C4-2B (cell line): ENCODE measurements at regions not wholly inside any gene's neighbourhood (a gene's known extent, or its start where the extent isn't known, plus 50 kb on each side); places are given as distances from the start of the nearest gene placed in this dataset.
"Not testable (repeated sequence)": the region's sequence is repeated elsewhere in the genome, so short reads cannot be mapped to it uniquely, and the experiment has no call there.

Experiments used
- ZFX ChIP-seq: fragments of 450-650 bp; IDR thresholded peaks from 2 replicates; pipeline ENCODE4 v1.6.1; 2017
- TF ChIP-seq, protein P1 (sequence below): fragments of 450-650 bp; conservative IDR thresholded peaks from 2 replicates; pipeline ENCODE4 v1.5.1; 2017; ENCODE audit warnings: mild to moderate bottlenecking

DNA sequence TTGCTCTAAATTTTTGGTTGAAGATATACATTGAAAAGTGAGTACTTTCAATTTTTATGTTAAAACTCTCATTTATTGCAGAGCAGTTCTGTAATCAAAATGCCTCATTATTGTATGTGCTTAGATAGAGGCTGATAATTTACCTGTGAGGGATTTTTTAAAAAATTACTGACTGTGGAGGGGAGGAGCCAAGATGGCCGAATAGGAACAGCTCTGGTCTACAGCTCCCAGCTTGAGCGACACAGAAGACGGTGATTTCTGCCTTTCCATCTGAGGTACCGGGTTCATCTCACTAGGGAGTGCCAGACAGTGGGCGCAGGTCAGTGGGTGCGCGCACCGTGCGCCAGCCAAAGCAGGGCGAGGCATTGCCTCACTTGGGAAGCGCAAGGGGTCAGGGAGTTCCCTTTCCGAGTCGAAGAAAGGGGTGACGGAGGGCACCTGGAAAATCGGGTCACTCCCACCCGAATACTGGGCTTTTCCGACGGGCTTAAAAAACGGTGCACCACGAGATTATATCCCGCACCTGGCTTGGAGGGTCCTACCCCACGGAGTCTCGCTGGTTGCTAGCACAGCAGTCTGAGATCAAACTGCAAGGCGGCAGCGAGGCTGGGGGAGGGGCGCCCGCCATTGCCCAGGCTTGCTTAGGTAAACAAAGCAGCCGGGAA is 89.4 kb downstream of the DDX11 start:
- TF ChIP-seq, protein P1, sequence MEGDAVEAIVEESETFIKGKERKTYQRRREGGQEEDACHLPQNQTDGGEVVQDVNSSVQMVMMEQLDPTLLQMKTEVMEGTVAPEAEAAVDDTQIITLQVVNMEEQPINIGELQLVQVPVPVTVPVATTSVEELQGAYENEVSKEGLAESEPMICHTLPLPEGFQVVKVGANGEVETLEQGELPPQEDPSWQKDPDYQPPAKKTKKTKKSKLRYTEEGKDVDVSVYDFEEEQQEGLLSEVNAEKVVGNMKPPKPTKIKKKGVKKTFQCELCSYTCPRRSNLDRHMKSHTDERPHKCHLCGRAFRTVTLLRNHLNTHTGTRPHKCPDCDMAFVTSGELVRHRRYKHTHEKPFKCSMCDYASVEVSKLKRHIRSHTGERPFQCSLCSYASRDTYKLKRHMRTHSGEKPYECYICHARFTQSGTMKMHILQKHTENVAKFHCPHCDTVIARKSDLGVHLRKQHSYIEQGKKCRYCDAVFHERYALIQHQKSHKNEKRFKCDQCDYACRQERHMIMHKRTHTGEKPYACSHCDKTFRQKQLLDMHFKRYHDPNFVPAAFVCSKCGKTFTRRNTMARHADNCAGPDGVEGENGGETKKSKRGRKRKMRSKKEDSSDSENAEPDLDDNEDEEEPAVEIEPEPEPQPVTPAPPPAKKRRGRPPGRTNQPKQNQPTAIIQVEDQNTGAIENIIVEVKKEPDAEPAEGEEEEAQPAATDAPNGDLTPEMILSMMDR, result not testable (repeated sequence)
- not testable (repeated sequence) for TF ChIP-seq ZFX
